ENCODE measurements at regions not wholly inside any gene's neighbourhood (a gene's known extent, or its start where the extent isn't known, plus 50 kb on each side); places are given as distances from the start of the nearest gene placed in this dataset.

- no peak for TF ChIP-seq CTCF (IDR thresholded peaks at IDR 0.05; ENCODE audit: insufficient read depth, low read length)
- DNase-seq (ENCODE audit: low read depth), result no peak
- H3K4me3 ChIP-seq (ENCODE audit: low read depth, low read length), result no peak overlapping the region
Observed at GRCh38 chr21:16841975-16842695, 670.7 kb upstream of the CXADR start.

DNA sequence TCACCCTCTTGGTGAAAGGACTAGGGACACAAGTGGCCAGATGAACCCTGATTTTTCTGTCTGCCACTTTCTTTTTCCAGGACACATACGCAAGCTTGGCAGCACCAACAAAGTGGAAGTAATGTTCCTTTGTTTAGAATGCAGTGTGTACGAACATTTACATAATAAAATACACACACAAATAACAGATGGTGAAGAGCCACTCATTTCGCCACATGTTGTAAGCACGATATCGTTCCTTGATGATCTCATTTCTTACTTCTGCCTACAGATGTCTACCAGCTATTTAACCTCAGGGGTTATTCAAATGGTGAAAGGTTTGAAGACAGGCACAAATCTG lies 670.2 kb upstream of the CXADR start:
- TF ChIP-seq CTCF (IDR thresholded peaks at IDR 0.05; ENCODE audit: insufficient read depth, low read length), result no peak
- no peak for DNase-seq (ENCODE audit: low read depth)
- no peak overlapping the region for H3K4me3 ChIP-seq (ENCODE audit: low read depth, low read length)

DNA sequence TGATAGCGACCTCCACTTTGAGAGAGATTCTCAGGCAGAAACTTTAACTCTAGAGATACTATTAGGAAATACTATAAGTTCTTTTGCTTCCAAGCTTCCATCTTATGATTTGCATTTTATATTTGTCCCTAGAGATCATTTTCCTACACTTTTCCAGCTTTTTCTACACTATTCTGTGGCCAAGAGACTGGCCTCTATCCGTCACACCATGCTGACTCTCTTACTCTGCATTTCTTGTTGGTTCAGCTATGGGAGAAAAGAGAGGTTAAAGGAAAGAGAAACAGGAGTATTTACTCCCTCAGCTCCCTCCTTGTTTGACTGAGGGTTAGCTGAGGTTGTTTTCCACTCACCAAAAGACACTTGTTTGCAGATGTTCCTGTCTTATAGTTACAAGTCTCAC lies 665.6 kb upstream of the CXADR start:
- DNase-seq (ENCODE audit: low read depth), result no peak
- no peak for TF ChIP-seq CTCF (IDR thresholded peaks at IDR 0.05; ENCODE audit: insufficient read depth, low read length)
- no peak overlapping the region for H3K4me3 ChIP-seq (ENCODE audit: low read depth, low read length)

- DNase-seq (ENCODE audit: low read depth), result no peak
- peak; percentile 26 for TF ChIP-seq CTCF (IDR thresholded peaks at IDR 0.05; ENCODE audit: insufficient read depth, low read length)
- H3K4me3 ChIP-seq (ENCODE audit: low read depth, low read length), result no peak overlapping the region
Observed at GRCh38 chr21:16851054-16851453, 661.8 kb upstream of the CXADR start.

GRCh38 chr21:16855164-16855667 lies 657.6 kb upstream of the CXADR start:
- H3K4me3 ChIP-seq (ENCODE audit: low read depth, low read length), result no peak overlapping the region
- DNase-seq (ENCODE audit: low read depth), result no peak
- TF ChIP-seq CTCF (IDR thresholded peaks at IDR 0.05; ENCODE audit: insufficient read depth, low read length), result no peak

- DNase-seq (ENCODE audit: low read depth), result no peak
- no peak for TF ChIP-seq CTCF (IDR thresholded peaks at IDR 0.05; ENCODE audit: insufficient read depth, low read length)
- no peak overlapping the region for H3K4me3 ChIP-seq (ENCODE audit: low read depth, low read length)
Observed at GRCh38 chr21:16863362-16863905, 649.4 kb upstream of the CXADR start.
